ENCODE measurements at regions not wholly inside any gene's neighbourhood (a gene's known extent, or its start where the extent isn't known, plus 50 kb on each side); places are given as distances from the start of the nearest gene placed in this dataset.
"Not testable (repeated sequence)": the region's sequence is repeated elsewhere in the genome, so short reads cannot be mapped to it uniquely, and the experiment has no call there.

- no peaks in the 10 kb centered on the region for H3K36me3 ChIP-seq
- H3K4me1 ChIP-seq = no peaks in the 10 kb centered on the region
- no peak overlapping the region for H3K4me3 ChIP-seq
- no peak for DNase-seq
- no peak overlapping the region for H3K27ac ChIP-seq
- H3K27me3 ChIP-seq = no peaks in the 10 kb centered on the region
- TF ChIP-seq CTCF (IDR thresholded peaks at IDR 0.05) = no peak
- no peak for TF ChIP-seq POLR2A (IDR thresholded peaks at IDR 0.05)
- intact Hi-C loops (cut with DNase I; ENCODE audit: low total_unique reads) = no loop called here
- H3K9me3 ChIP-seq = no peaks in the 10 kb centered on the region
Observed at GRCh38 chr10:25843551-25844170, 90.4 kb upstream of the MYO3A start.

GRCh38 chr10:25844716-25845115 lies 89.3 kb upstream of the MYO3A start:
- intact Hi-C loops (cut with DNase I; ENCODE audit: low total_unique reads); H3K27me3 ChIP-seq; H3K4me3 ChIP-seq; H3K27ac ChIP-seq; DNase-seq; H3K36me3 ChIP-seq; H3K4me1 ChIP-seq; H3K9me3 ChIP-seq: not testable (repeated sequence)

GRCh38 chr10:25849268-25849667 lies 84.8 kb upstream of the MYO3A start:
- no peaks in the 10 kb centered on the region for H3K9me3 ChIP-seq
- no peak for DNase-seq
- H3K27me3 ChIP-seq = no peaks in the 10 kb centered on the region
- TF ChIP-seq CTCF (IDR thresholded peaks at IDR 0.05) (no peak), POLR2A (IDR thresholded peaks at IDR 0.05) (no peak)
- H3K4me1 ChIP-seq = no peaks in the 10 kb centered on the region
- intact Hi-C loops (cut with DNase I; ENCODE audit: low total_unique reads) = no loop called here
- no peaks in the 10 kb centered on the region for H3K36me3 ChIP-seq
- no peak overlapping the region for H3K4me3 ChIP-seq
- no peak overlapping the region for H3K27ac ChIP-seq

GRCh38 chr10:25849988-25850387 lies 84.0 kb upstream of the MYO3A start:
- H3K36me3 ChIP-seq = no peaks in the 10 kb centered on the region
- DNase-seq = no peak
- no peak overlapping the region for H3K27ac ChIP-seq
- H3K27me3 ChIP-seq = no peaks in the 10 kb centered on the region
- H3K4me3 ChIP-seq = no peak overlapping the region
- intact Hi-C loops (cut with DNase I; ENCODE audit: low total_unique reads) = no loop called here
- H3K9me3 ChIP-seq = no peaks in the 10 kb centered on the region
- H3K4me1 ChIP-seq = no peaks in the 10 kb centered on the region
- TF ChIP-seq POLR2A (IDR thresholded peaks at IDR 0.05) (no peak), CTCF (IDR thresholded peaks at IDR 0.05) (no peak)

- intact Hi-C loops (cut with DNase I; ENCODE audit: low total_unique reads) = no loop called here
- no peak for DNase-seq
- Histone ChIP-seq H3K36me3 (no peaks in the 10 kb centered on the region), H3K4me3 (no peak overlapping the region), H3K4me1 (no peaks in the 10 kb centered on the region), H3K27me3 (no peaks in the 10 kb centered on the region), H3K9me3 (no peaks in the 10 kb centered on the region), H3K27ac (no peak overlapping the region)
- no peak for TF ChIP-seq POLR2A (IDR thresholded peaks at IDR 0.05)
- no peak for TF ChIP-seq CTCF (IDR thresholded peaks at IDR 0.05)
Observed at GRCh38 chr10:25851548-25851947, 82.5 kb upstream of the MYO3A start.
